HG02763 (cell line): ENCODE measurements at regions not wholly inside any gene's neighbourhood (a gene's known extent, or its start where the extent isn't known, plus 50 kb on each side); places are given as distances from the start of the nearest gene placed in this dataset.
"Not testable (repeated sequence)": the region's sequence is repeated elsewhere in the genome, so short reads cannot be mapped to it uniquely, and the experiment has no call there.

ENCODE experiments used
- ATAC-seq: cut with Tn5 transposase; IDR thresholded peaks from one replicate; pipeline ENCODE4 v1.9.1; 2021; ENCODE audit warnings: mild to moderate bottlenecking, moderate library complexity; ENCODE audit not compliant: unreplicated experiment

DNA sequence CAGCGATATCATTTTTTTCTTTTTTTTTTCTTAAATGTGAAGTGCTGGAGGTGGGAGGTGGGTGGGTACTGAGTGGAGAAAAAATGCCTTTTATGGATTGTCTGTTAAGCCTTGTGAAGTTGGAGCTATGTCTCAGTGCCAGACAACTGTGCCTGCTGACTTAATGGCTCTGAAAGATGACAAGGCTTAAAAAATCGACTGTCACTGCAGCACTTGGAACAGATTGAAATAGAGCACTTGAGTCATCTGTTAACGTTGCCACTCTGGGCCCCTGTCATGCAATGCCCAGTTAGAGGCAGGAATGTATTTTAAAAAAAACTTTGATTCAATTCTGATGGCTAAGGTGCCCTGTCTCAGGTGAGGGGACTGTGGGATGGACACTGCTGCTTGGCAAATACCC is 108.2 kb upstream of the HS3ST2 start:
- ATAC-seq: no peak

DNA sequence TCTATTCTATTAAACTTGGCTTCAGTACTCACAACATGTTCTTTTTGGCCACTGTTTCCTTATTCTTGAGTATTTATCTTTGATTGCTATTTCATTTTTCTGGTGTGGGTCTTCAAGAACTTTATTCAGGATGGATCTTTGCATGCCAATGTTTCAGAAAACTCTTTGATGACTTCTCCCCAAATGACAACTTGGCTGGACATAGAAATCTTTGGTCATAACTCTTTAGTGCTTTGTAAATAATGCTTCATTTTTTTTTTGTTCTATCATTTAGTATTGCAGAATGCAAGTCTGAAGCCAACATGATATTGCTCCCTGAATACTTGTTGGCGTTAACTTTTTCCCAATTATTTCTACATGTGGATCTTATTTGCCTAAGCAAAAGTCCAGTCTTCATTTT is 103.6 kb upstream of the HS3ST2 start:
- no peak for ATAC-seq

DNA sequence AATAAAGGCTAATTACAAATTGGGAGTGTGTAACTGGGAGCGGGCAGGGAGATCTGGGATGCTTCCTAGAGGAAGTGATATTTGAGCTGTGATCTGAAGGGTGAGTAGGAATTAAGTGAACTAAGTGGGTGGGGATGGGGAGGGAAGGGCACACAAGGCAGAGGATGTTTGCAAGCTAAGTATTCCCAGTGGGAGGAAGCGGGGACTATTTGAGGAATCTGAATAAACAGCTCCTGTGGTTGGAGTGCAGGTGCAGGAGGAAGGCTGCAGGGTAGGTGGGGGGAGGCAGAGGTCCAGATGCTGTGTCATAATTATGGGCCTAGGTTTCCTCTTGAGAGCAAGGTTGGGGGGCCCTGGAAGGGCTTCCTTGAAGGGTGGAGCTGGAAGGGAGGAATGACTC is 102.1 kb upstream of the HS3ST2 start:
- no peak for ATAC-seq

DNA sequence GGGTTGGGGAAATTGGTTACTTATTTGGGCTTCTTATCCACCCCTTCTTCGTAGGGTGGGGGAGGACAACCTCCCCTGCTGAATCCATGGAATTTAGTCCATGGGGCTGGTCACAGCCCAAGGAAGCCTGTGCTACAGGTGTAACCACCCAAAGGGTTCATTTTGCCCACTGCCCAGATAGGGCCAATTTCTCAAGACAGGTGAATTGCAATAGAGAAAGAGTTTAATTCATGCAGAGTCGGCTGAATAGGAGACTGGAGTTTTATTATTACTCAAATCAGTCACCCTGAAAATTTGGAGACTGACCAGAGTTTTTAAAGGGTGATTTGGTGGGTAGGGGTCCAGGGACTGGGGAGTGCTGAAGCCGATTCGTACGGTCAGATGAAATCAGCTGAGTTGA is 101.5 kb upstream of the HS3ST2 start:
- no peak for ATAC-seq

DNA sequence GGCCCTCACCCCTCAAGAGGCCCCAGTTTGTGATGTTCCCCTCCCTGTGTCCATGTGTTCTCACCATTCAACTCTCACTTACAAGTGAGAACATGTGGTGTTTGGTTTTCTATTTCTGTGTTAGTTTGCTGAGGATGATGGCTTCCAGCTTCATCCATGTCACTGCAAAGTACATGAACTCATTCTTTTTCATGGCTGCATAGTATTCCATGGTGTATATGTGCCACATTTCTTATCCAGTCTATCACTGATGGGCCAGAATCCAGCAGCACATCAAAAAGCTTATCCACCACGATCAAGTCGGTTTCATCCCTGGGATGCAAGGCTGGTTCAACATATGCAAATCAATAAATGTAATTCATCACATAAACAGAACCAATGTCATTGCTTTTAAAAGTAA is 95.4 kb upstream of the HS3ST2 start:
- not testable (repeated sequence) for ATAC-seq

DNA sequence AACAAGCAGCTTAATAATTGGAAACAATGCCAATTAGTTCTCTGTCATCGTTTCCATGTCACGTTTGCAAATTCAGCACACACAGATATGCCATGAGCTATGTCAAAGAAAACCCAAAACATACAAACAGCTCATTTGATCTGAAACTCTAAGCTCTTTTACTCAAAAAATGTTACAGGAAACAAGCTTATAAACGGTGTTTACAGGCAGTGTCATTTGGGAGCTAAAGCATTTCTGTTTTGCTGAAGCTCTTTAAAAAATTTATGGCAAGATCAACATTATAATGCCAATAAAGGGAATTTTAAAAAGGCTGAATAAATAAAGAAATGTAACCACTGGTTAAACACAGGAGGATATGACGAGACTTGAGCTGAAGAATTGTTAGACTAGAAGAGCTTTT is 94.0 kb upstream of the HS3ST2 start:
- no peak for ATAC-seq

DNA sequence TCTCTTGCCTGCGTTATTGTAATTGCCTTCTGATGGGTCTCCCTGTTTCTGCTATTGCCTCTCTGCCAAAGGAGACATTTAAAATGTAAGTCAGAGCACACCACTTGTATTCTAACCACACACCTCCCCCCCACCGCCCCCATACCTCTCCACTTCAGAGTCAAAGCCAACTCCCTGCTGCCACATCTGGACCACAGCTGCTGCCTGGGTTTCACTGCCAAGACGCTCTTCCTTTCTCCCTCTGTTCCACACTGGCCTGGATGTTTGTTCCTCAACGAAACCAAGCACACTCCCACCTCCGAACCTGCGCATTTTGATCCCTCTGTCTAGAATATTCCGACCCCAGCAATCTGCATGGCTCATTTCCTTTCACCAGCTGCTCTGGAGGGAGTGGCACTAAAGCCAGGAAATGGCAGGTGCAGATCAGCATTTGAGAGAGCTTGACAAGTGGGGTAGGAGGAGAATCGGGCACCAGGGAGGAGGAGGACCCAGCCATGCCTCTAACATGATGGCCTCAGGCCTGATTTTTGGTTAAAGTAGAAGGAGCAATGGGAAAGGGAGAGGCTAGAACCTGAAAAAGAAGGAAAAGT is 92.4 kb upstream of the HS3ST2 start:
- no peak for ATAC-seq

DNA sequence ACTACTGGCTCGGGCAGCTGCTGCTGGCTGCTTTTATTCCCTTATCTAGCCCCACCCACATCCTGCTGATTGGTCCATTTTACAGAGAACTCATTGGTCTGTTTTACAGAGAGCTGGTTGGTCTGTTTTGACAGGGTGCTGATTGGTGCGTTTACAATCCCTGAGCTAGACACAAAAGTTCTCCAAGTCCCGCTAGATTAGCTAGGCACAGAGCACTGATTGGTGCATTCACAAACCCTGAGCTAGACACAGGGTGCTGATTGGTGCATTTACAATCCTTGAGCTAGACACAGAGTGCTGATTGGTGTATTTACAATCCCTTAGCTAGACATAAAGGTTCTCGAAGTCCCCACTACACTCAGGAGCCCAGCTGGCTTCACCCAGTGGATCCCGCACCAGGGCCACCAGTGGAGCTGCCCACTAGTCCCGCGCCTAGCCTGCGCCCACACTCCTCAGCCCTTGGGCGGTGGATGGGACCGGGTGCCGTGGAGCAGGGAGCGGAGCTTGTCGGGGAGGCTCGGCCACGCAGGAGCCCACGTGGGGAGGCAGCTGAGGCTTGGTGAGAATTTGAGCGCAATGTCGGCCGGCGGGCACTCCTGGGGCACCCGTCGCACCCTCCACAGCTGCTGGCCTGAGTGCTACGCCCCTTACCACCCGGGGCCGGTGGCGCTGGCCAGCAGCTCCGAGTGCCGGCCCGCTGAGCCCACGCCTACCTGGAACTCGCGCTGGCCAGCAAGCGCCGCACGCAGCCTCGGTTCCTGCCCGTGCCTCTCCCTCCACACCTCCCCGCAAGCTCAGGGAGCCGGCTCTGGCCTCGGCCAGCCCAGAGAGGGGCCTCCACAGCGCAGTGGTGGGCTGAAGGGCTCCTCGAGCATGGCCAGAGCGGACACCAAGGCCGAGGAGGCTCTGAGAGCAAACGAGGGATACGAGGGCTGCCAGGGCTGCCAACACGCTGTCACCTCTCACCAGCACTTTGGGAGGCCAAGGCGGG is 91.1 kb upstream of the HS3ST2 start:
- not testable (repeated sequence) for ATAC-seq

DNA sequence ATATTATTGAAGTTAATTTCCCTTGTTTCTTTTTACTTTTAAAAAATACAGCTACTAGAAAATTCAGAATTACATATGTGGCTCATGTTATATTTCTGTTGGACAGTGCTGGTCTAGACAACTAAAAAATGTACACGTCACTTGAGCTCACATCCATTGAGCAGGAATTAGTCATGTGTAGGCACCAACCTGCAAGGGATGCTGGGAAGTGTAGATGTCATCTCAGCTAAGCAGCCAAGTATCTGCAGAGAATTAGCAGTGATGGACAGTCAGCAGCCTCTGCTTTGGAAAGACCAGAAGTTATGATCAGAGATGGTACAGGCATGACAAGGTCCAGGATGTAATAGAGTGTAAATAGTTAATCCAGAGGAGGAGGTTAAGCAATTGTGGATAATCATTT is 87.1 kb upstream of the HS3ST2 start:
- ATAC-seq: no peak

DNA sequence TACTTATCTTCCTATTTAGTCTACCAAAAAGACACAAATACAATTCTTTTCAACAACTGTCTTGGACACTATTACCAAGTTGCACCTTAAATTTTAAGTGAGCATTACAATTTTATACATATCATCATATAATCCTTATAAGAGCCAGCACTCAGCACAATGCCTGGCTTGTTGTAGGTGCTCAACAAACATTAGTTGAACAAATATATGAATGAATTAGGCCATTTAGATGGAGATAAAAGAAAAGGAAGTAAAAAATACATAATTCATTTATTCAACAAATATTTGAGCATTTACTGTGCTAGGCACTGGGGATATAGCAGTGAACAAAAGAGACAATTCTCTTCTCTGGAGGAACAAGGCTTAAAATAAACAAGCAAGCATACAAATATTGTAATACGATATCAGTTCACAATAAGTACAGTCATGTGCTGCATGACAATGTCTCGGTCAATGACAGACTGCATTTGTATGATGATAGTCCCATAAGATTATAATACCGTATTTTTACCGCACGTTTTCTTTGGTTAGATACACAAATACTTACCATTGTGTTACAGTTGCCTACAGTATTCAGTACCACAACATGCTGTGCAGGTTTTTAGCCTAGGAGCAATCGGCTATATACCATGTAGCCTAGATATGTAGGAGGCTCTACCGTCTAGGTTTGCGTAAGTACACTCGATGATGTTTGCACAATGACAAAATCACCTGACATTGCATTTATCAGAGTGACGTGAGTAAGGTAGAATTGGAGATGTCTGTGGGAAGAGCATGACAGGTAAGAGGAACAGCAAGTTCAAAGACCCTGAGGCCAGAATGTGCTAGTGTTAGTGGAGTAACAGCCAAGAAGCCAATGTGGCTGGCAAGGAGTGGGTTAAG is 86.4 kb upstream of the HS3ST2 start:
- no peak for ATAC-seq

DNA sequence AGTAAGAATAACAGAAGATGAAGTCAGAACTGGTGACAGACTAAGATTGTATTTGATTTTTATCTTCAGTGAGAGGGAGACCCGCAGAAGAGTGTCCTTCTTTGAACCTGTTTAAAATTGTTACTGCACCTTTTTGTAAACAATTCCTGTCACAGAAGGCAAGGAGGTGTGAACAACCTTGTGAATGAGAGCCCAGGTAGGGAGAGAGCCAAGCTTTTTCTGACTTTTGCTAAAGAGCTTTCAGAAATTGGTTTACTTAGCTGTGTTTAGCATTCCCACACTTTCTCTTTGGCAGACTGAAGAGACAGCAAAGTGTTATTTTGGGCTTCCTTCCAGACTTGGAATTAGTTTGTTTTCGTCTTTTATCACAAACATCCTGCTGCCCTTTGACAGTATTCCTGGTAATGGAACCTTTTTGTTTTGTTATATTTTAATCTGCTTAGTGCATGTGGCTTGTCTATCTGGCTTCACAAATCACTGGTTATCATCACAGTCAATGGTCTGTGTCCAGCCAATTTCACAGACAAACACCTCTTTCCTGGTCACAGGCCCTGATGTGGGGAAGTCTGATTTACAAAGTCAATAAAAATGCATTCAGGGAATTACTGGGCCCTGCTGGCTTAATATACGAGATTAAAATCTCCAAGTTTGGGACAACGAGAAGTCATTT is 85.7 kb upstream of the HS3ST2 start:
- no peak for ATAC-seq

DNA sequence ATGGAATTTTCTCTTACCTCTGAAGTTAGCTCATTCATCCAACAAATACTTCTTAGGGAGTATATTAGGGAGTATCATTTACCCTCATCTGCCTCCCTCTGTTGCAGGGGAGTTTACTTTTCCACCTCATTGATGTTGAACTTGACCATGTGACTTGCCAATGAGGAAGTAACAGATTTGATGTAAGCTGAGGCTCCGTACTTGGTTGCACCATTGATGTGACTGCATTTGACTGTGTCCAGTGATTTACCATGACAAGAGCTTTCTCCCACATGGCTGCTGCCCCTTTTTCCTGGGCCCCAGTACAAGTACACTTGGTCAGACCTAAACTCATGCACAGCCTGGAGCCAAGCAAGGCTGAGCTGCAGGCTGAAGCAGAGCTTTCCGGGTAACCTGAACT is 81.6 kb upstream of the HS3ST2 start:
- ATAC-seq: no peak

DNA sequence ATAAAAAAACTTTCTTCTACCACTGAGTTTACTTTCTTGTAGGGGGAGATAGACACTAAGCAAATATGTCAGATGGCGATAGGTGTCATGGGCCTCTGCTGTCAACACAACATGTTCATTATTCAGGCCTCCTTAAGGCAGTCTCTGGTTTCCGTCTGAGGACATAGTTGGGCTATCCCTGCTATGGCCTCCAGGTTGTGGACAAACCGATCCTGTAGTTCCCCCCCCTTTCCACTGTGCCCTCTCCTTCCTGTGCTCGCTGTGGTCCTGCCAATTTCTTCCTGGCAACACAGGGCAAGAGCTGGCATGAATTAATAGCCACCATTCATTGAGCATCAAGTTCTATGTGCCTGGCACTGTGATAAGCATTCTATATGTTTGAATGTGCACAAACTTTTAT is 81.0 kb upstream of the HS3ST2 start:
- ATAC-seq: no peak

DNA sequence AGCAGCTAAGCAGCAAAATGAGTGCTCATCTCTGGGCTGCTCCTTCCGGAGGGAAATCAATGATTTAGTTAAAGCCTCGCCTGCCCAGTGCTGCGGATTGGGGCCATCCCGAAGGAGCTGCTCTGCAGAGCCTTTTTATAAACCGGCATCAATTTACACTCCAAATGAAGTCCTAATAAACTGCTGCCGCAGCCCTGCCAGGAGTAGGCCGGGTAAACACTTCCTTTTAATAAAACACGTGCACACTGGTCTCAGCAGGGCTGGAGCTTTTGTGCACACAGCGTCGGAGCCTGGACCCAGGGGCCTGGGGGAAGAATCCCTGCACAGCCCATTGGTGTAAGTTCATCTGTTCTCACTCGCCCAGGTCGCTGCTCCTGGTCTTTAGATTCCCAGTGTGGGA is 79.6 kb upstream of the HS3ST2 start:
- ATAC-seq: no peak

DNA sequence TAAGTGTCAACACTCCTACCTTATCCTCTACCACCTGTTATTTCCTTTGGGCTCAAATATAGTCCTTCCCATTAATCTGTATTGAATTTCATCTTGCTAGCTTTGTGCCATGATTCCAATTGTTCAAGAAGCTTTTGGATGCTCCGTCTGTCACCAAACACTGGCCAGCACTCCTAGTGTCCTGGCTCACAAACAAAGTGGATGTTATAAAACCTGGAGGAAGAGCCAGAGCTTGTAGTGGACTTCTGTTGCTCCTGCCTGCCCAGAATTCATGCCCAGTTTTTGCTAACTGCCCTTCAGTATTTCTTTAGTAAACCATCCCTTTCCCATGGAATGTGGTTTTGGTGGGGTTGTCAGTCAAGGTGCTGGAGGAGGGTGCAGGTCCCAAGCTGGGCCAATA is 77.2 kb upstream of the HS3ST2 start:
- ATAC-seq: no peak

DNA sequence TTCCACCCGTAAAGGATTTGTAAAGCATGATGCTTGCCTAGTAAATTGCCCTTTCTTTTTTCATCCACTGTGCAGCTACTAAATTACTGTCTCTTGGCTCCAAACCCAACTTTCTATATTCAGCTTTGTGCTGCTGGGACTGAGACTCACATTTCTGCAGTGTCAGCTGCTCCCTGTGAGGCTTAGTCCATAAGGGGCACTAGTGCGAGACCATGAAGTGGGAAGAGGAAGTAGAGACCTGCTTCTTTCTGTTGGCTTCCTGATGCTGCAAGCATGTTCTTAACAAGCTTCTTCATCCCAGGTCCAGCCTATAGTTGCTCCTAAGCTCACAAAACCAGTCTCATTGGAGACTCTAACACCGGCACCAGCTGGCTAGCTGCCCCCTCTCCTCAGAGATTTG is 74.9 kb upstream of the HS3ST2 start:
- no peak for ATAC-seq

DNA sequence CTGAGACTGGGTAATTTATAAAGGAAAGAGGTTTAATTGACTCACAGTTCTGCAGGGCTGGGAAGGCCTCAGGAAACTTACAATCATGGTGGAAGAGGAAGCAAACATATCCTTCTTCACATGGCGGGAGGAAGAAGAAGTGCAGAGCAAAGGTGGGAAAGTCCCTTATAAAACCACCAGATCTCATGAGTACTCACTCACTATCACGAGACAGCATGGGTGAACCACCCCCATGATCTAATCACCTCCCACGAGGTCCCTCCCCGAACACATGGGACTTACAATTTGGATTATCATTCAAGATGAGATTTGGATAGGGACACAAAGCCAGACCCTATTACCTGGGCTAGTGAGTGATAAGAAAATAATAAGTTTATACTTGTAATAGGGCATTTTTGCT is 70.6 kb upstream of the HS3ST2 start:
- ATAC-seq: no peak

DNA sequence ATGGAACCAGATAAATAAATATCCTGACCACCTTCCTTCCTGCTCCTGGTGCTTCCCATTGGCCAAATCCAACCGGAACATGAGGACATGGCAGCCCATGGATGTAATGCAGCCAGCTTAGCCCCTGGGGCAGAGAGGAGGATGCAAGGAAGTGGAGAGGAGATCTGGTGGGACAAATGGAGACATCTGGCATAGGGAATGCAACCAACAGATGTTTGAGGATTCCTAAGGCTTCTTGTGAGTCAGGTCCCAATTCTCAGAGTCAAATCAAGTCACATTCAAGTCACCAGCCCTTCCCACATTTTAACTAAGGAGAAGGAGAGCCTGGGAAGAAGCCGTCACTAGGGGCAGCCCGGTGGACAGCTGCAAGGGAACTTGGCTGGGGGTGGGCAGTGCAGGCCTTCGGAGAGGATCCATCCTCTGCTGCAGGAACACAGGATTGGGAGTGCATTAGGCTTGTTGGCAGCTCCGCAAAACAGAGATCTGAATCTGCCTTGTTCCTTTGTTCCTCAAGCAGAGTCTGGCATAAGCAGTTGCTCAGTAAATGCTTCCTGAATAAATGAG is 62.8 kb upstream of the HS3ST2 start:
- ATAC-seq: no peak

DNA sequence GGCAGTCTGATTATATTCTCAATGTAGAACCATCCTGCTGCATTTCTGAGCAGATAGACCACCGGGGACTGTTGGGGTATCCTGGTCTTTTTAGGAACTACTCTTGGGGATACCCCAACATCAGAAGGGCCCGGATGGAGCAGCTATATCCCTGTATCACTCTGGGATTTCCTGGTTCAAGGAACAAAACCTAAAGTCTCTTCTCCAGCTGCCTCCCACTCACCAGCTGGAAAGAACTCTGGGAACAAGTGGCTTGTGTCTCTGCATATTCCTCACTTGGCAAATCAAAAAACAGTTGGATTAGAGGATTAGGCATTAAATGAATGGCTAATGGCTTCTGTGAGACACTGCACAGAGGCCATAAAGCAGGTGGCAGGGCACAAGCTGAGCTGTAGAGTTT is 62.3 kb upstream of the HS3ST2 start:
- no peak for ATAC-seq

DNA sequence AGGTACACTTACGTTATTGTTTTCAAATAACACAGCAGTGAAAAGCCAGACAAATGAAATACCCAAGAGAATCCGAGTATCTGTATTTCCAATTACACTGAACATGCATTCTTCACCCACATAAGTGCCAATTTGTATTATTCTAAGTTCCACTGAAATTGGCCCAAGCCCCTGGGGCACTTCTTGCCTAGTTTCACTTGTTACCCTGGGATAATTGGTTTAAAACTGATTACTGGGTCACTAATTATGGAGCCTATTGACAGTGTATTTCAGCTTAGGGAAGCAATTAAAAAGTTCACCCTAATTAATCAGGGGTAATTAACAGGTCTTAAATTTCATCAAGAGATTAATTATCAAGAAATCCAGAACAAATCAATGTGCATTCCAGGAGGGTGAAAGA is 60.5 kb upstream of the HS3ST2 start:
- no peak for ATAC-seq

DNA sequence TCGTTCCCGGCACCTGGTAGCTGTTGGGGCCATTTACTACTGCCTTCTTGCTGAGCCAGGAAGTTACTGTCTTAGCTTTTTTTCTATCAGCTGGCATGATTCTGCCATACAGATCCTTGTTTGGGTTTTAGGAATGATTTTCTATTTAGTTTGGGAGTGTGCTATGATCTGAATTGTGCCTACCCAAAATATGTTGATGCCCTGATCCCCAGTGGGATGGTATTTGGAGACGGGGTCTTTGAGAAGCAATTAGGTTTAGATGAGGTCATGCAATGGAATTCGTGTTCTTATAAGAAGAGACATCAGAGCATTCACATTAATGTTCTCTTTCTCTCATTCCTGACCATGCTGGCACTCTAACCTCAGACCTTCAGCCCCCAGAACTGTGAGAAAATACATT is 59.4 kb upstream of the HS3ST2 start:
- no peak for ATAC-seq
